Activated CD4-positive, alpha-beta memory T cell treated with anti-CD3 and anti-CD28 coated beads for 36 hours (primary cell): ENCODE measurements at regions not wholly inside any gene's neighbourhood (a gene's known extent, or its start where the extent isn't known, plus 50 kb on each side); places are given as distances from the start of the nearest gene placed in this dataset.

Experiments
- CTCF ChIA-PET: fragments of 350-600 bp; sonication (Branson Sonifier 250); formaldehyde crosslinking; loops from one replicate; lab custom pipeline; 2021; ENCODE audit warnings: antibody characterized with exemption, inconsistent platforms; lab: Charles Lee
- POLR2A ChIA-PET: fragments of 350-600 bp; sonication (Branson Sonifier 250); formaldehyde crosslinking; loops from one replicate; lab custom pipeline; 2021; ENCODE audit warnings: antibody characterized with exemption; lab: Charles Lee
- DNase-seq: peaks from one replicate; pipeline ENCODE4 v3.0.0-alpha.2; 2020
- H3K27ac Mint-ChIP-seq: one replicate; pipeline ENCODE4 v1.8.0; 2021; ENCODE audit warnings: mixed read lengths
- H3K27me3 Mint-ChIP-seq: one replicate; pipeline ENCODE4 v1.8.0; 2021; ENCODE audit warnings: mixed read lengths
- H3K36me3 Mint-ChIP-seq: one replicate; pipeline ENCODE4 v1.8.0; 2021; ENCODE audit warnings: mixed read lengths
- H3K4me1 Mint-ChIP-seq: one replicate; pipeline ENCODE4 v1.8.0; 2021; ENCODE audit warnings: low read depth, mixed read lengths
- H3K4me3 Mint-ChIP-seq: one replicate; pipeline ENCODE4 v1.8.0; 2021; ENCODE audit warnings: mild to moderate bottlenecking, mixed read lengths
- H3K9me3 Mint-ChIP-seq: one replicate; pipeline ENCODE4 v1.8.0; 2021; ENCODE audit warnings: mixed read lengths
- intact Hi-C: fragments of 100-400 bp; cut with micrococcal nuclease; formaldehyde crosslinking; loops from one replicate; pipeline ENCODE4 v1.15.1; 2023

- Mint-ChIP-seq H3K4me3 (no peak overlapping the region), H3K27me3 (no peaks in the 10 kb centered on the region), H3K36me3 (no peaks in the 10 kb centered on the region), H3K4me1 (peaks cover 9% of the 10 kb centered on the region), H3K27ac (no peak overlapping the region), H3K9me3 (no peaks in the 10 kb centered on the region)
- intact Hi-C loops, result no loop called here
- ChIA-PET POLR2A (no interaction called here), CTCF (interaction anchor here (0.8 to 1.4 kb wide), 2 partner anchors 9 to 54 kb away, joined by 3 read pairs; no protein-coding TSS in a partner anchor)
- peak; percentile 48 for DNase-seq
Observed at GRCh38 chr1:116268211-116268610, 104.8 kb upstream of the ATP1A1 start.

GRCh38 chr1:116270316-116271057 lies 102.6 kb upstream of the ATP1A1 start:
- H3K27ac Mint-ChIP-seq, result no peak overlapping the region
- intact Hi-C loops, result no loop called here
- H3K9me3 Mint-ChIP-seq, result no peaks in the 10 kb centered on the region
- no peak for DNase-seq
- H3K36me3 Mint-ChIP-seq, result no peaks in the 10 kb centered on the region
- H3K4me3 Mint-ChIP-seq, result no peak overlapping the region
- no peaks in the 10 kb centered on the region for H3K27me3 Mint-ChIP-seq
- ChIA-PET POLR2A (no interaction called here), CTCF (no interaction called here)
- H3K4me1 Mint-ChIP-seq, result peaks cover 9% of the 10 kb centered on the region

GRCh38 chr1:116273042-116273783 lies 99.8 kb upstream of the ATP1A1 start:
- ChIA-PET POLR2A (no interaction called here), CTCF (no interaction called here)
- Mint-ChIP-seq H3K27ac (no peak overlapping the region), H3K4me1 (peaks cover 2% of the 10 kb centered on the region), H3K36me3 (no peaks in the 10 kb centered on the region), H3K4me3 (no peak overlapping the region), H3K9me3 (no peaks in the 10 kb centered on the region), H3K27me3 (no peaks in the 10 kb centered on the region)
- intact Hi-C loops, result no loop called here
- DNase-seq, result no peak

GRCh38 chr1:116276532-116276931 lies 96.5 kb upstream of the ATP1A1 start:
- ChIA-PET CTCF (no interaction called here), POLR2A (no interaction called here)
- H3K36me3 Mint-ChIP-seq, result no peaks in the 10 kb centered on the region
- intact Hi-C loops, result no loop called here
- H3K27ac Mint-ChIP-seq, result no peak overlapping the region
- H3K9me3 Mint-ChIP-seq, result no peaks in the 10 kb centered on the region
- H3K4me3 Mint-ChIP-seq, result no peak overlapping the region
- DNase-seq, result no peak
- H3K27me3 Mint-ChIP-seq, result no peaks in the 10 kb centered on the region
- no peaks in the 10 kb centered on the region for H3K4me1 Mint-ChIP-seq

- CTCF ChIA-PET, result interaction anchor here (1.4 kb wide), 1 partner anchor 20 kb away, joined by 4 read pairs; no protein-coding TSS in a partner anchor
- Mint-ChIP-seq H3K4me1 (no peaks in the 10 kb centered on the region), H3K9me3 (no peaks in the 10 kb centered on the region), H3K27ac (no peak overlapping the region), H3K4me3 (no peak overlapping the region), H3K36me3 (no peaks in the 10 kb centered on the region), H3K27me3 (no peaks in the 10 kb centered on the region)
- intact Hi-C loops, result no loop called here
- POLR2A ChIA-PET, result no interaction called here
- DNase-seq, result no peak
Observed at GRCh38 chr1:116277840-116278540, 95.1 kb upstream of the ATP1A1 start.

GRCh38 chr1:116278541-116278866 lies 94.5 kb upstream of the ATP1A1 start:
- H3K27ac Mint-ChIP-seq, result no peak overlapping the region
- CTCF ChIA-PET, result no interaction called here
- H3K9me3 Mint-ChIP-seq, result no peaks in the 10 kb centered on the region

GRCh38 chr1:116279715-116280114 lies 93.3 kb upstream of the ATP1A1 start:
- Mint-ChIP-seq H3K4me1 (no peaks in the 10 kb centered on the region), H3K27me3 (no peaks in the 10 kb centered on the region), H3K9me3 (no peaks in the 10 kb centered on the region), H3K36me3 (no peaks in the 10 kb centered on the region), H3K4me3 (no peak overlapping the region), H3K27ac (no peak overlapping the region)
- intact Hi-C loops, result no loop called here
- POLR2A ChIA-PET, result no interaction called here
- CTCF ChIA-PET, result no interaction called here
- no peak for DNase-seq

More at GRCh38 chr1:116278541-116278866, 94.5 kb upstream of the ATP1A1 start:
- Mint-ChIP-seq H3K4me1 (no peaks in the 10 kb centered on the region), H3K27me3 (no peaks in the 10 kb centered on the region), H3K4me3 (no peak overlapping the region), H3K36me3 (no peaks in the 10 kb centered on the region)
- no peak for DNase-seq
- POLR2A ChIA-PET, result no interaction called here
- intact Hi-C loops, result no loop called here

GRCh38 chr1:116284819-116285390 lies 88.1 kb upstream of the ATP1A1 start:
- no peak for DNase-seq
- POLR2A ChIA-PET, result no interaction called here
- H3K4me1 Mint-ChIP-seq, result no peaks in the 10 kb centered on the region
- no peak overlapping the region for H3K4me3 Mint-ChIP-seq
- intact Hi-C loops, result no loop called here
- no peaks in the 10 kb centered on the region for H3K27me3 Mint-ChIP-seq
- H3K36me3 Mint-ChIP-seq, result no peaks in the 10 kb centered on the region
- H3K9me3 Mint-ChIP-seq, result no peaks in the 10 kb centered on the region
- H3K27ac Mint-ChIP-seq, result no peak overlapping the region
- CTCF ChIA-PET, result interaction anchor here (0.5 kb wide), 1 partner anchor 31 kb away, joined by 3 read pairs; no protein-coding TSS in a partner anchor

- no peaks in the 10 kb centered on the region for H3K9me3 Mint-ChIP-seq
- H3K27me3 Mint-ChIP-seq, result no peaks in the 10 kb centered on the region
- ChIA-PET POLR2A (no interaction called here), CTCF (no interaction called here)
- no peak overlapping the region for H3K4me3 Mint-ChIP-seq
- intact Hi-C loops, result no loop called here
- H3K4me1 Mint-ChIP-seq, result no peaks in the 10 kb centered on the region
- H3K36me3 Mint-ChIP-seq, result no peaks in the 10 kb centered on the region
- DNase-seq, result no peak
- no peak overlapping the region for H3K27ac Mint-ChIP-seq
Observed at GRCh38 chr1:116286541-116286971, 86.5 kb upstream of the ATP1A1 start.

GRCh38 chr1:116287341-116288200 lies 85.5 kb upstream of the ATP1A1 start:
- H3K27ac Mint-ChIP-seq, result no peak overlapping the region
- intact Hi-C loops, result no loop called here

GRCh38 chr1:116288201-116288598 lies 84.8 kb upstream of the ATP1A1 start:
- ChIA-PET POLR2A (no interaction called here), CTCF (no interaction called here)
- no peaks in the 10 kb centered on the region for H3K9me3 Mint-ChIP-seq
- H3K27me3 Mint-ChIP-seq, result no peaks in the 10 kb centered on the region
- DNase-seq, result no peak
- no peak overlapping the region for H3K4me3 Mint-ChIP-seq
- no peaks in the 10 kb centered on the region for H3K4me1 Mint-ChIP-seq
- intact Hi-C loops, result no loop called here
- no peaks in the 10 kb centered on the region for H3K36me3 Mint-ChIP-seq
- no peak overlapping the region for H3K27ac Mint-ChIP-seq

More at GRCh38 chr1:116287341-116288200, 85.5 kb upstream of the ATP1A1 start:
- ChIA-PET POLR2A (no interaction called here), CTCF (no interaction called here)
- no peak for DNase-seq
- Mint-ChIP-seq H3K27me3 (no peaks in the 10 kb centered on the region), H3K4me3 (no peak overlapping the region), H3K4me1 (no peaks in the 10 kb centered on the region), H3K36me3 (no peaks in the 10 kb centered on the region), H3K9me3 (no peaks in the 10 kb centered on the region)
